Panc1 (cell line): ENCODE measurements at regions not wholly inside any gene's neighbourhood (a gene's known extent, or its start where the extent isn't known, plus 50 kb on each side); places are given as distances from the start of the nearest gene placed in this dataset.

Experiments
- ATAC-seq: fragments of 200-7000 bp; cut with Tn5 transposase; 2 replicates; pipeline ENCODE4 v1.9.1; 2020; ENCODE audit warnings: mild to moderate bottlenecking, moderate library complexity
- BruUV-seq: library from RNA; stranded (reverse); fragments of 400-500 nt; replicated peaks from 2 replicates; lab custom pipeline; 2021; lab: Mats Ljungman, UMichigan
- CTCF ChIA-PET: fragments of 300-600 bp; sonication (Branson Sonifier 250); formaldehyde crosslinking; loops from one replicate; lab custom pipeline; 2022; ENCODE audit warnings: antibody characterized with exemption; lab: Charles Lee
- POLR2A ChIA-PET: fragments of 300-600 bp; sonication (Branson Sonifier 250); formaldehyde crosslinking; loops from one replicate; lab custom pipeline; 2022; ENCODE audit warnings: antibody characterized with exemption; lab: Charles Lee
- DNase-seq: peaks from one replicate; pipeline ENCODE4 v3.0.0-alpha.2; 2010; ENCODE audit warnings: low read depth, low spot score
- H3K27ac ChIP-seq: 2 replicates; pipeline ENCODE4 v1.5.1; 2011; ENCODE audit warnings: mild to moderate bottlenecking, low read length, inconsistent platforms
- H3K27me3 ChIP-seq: fragments of 200-500 bp; sonication (Bioruptor generic); 2 replicates; pipeline ENCODE4 v1.6.0; 2014; ENCODE audit warnings: low read length, inconsistent platforms; ENCODE audit not compliant: control insufficient read depth, insufficient read depth
- H3K36me3 ChIP-seq: fragments of 200-500 bp; sonication (Bioruptor generic); 2 replicates; pipeline ENCODE4 v1.5.1; 2014; ENCODE audit warnings: inconsistent platforms, mild to moderate bottlenecking, low read length, moderate library complexity; ENCODE audit not compliant: control insufficient read depth, insufficient read depth
- H3K4me1 ChIP-seq: 2 replicates; pipeline ENCODE4 v1.5.1; 2011; ENCODE audit warnings: inconsistent platforms, mild to moderate bottlenecking, low read length, moderate library complexity; ENCODE audit not compliant: control insufficient read depth, insufficient read depth
- H3K4me3 ChIP-seq, 2 experiments: 2 replicates each; pipeline ENCODE4 v1.5.1; 2011 to 2012; ENCODE audit warnings: low read depth in 2 of 2, low read length in 2 of 2, mild to moderate bottlenecking in 2 of 2, inconsistent platforms in 1 of 2, moderate library complexity in 1 of 2
- H3K9me3 ChIP-seq: fragments of 200-500 bp; sonication (Bioruptor generic); 2 replicates; pipeline ENCODE4 v1.5.1; 2014; ENCODE audit warnings: low read depth, mild to moderate bottlenecking, inconsistent platforms, low read length, moderate library complexity; ENCODE audit not compliant: control insufficient read depth, insufficient read depth
- CTCF ChIP-seq: fragments of 450-650 bp; IDR thresholded peaks from 2 replicates; pipeline ENCODE4 v1.5.1; 2017; ENCODE audit warnings: mild to moderate bottlenecking
- POLR2AphosphoS5 ChIP-seq: IDR thresholded peaks from 2 replicates; pipeline ENCODE4 v1.6.1; 2012; ENCODE audit warnings: mild to moderate bottlenecking, low read depth, low read length, moderate library complexity
- REST ChIP-seq, 2 experiments: IDR thresholded peaks; 2 replicates each; pipeline ENCODE4 v1.6.1; 2011 to 2012; ENCODE audit warnings: low read depth in 2 of 2, control low read depth in 1 of 2, low read length in 1 of 2, mild to moderate bottlenecking in 1 of 2, moderate library complexity in 1 of 2; ENCODE audit not compliant: insufficient read depth in 1 of 2
- SIN3A ChIP-seq: IDR thresholded peaks from 2 replicates; pipeline ENCODE4 v1.6.1; 2012; ENCODE audit warnings: low read depth, mild to moderate bottlenecking, low read length, moderate library complexity, borderline replicate concordance; ENCODE audit not compliant: insufficient read depth
- TCF7L2 ChIP-seq: IDR thresholded peaks from 2 replicates; pipeline ENCODE4 v1.6.1; 2011; ENCODE audit warnings: mild to moderate bottlenecking, low read depth, low read length, inconsistent platforms
- in situ Hi-C: cut with HindIII; loops from 2 replicates; pipeline ENCODE4 v1.10.0; 2016; ENCODE audit warnings: low sequenced_read_pairs, low pct_unique_long_range_greater_than_20kb
- intact Hi-C: fragments of 100-400 bp; cut with micrococcal nuclease; formaldehyde crosslinking; loops from one replicate; pipeline ENCODE4 v1.10.0; 2022; ENCODE audit not compliant: unreplicated experiment

- DNase-seq (no peak), ATAC-seq (no peak)
- H3K9me3 ChIP-seq, result no peaks in the 10 kb centered on the region
- POLR2A ChIA-PET, result no interaction called here
- no TSS peak for BruUV-seq
- in situ Hi-C loops (no loop called here), intact Hi-C loops (no loop called here)
- TF ChIP-seq SIN3A (no peak), REST (IDR thresholded peaks at IDR 0.05; ENCODE audit: insufficient read depth in 1 of 2, low read depth in 2 of 2, low read length in 1 of 2) (no peak), POLR2AphosphoS5 (no peak), CTCF (no peak), TCF7L2 (no peak)
- H3K27ac ChIP-seq, result no peak overlapping the region
- H3K27me3 ChIP-seq, result no peaks in the 10 kb centered on the region
- no peaks in the 10 kb centered on the region for H3K36me3 ChIP-seq
- H3K4me3 ChIP-seq, result no peak overlapping the region
- CTCF ChIA-PET, result no interaction called here
- H3K4me1 ChIP-seq, result 0 out of 2 replicates have a peak, but pooled peaks cover under 1% of the 10 kb centered on the region
These were observed 145.3 kb upstream of the NAMPT start for GRCh38 chr7:106430103-106430502.

GRCh38 chr7:106426803-106427202 is 142.0 kb upstream of the NAMPT start:
- Histone ChIP-seq H3K27me3 (no peaks in the 10 kb centered on the region), H3K36me3 (no peaks in the 10 kb centered on the region), H3K27ac (no peak overlapping the region), H3K9me3 (no peaks in the 10 kb centered on the region), H3K4me1 (0 out of 2 replicates have a peak, but pooled peaks cover 4% of the 10 kb centered on the region), H3K4me3 (no peak overlapping the region)
- TF ChIP-seq REST (IDR thresholded peaks at IDR 0.05; ENCODE audit: insufficient read depth in 1 of 2, low read depth in 2 of 2, low read length in 1 of 2) (no peak), SIN3A (no peak), POLR2AphosphoS5 (no peak), TCF7L2 (no peak), CTCF (no peak)
- CTCF ChIA-PET, result no interaction called here
- DNase-seq (no peak), ATAC-seq (no peak)
- in situ Hi-C loops (no loop called here), intact Hi-C loops (no loop called here)
- POLR2A ChIA-PET, result no interaction called here
- BruUV-seq, result no TSS peak
